Astrocyte (in vitro differentiated cells and primary cell): ENCODE measurements at regions not wholly inside any gene's neighbourhood (a gene's known extent, or its start where the extent isn't known, plus 50 kb on each side); places are given as distances from the start of the nearest gene placed in this dataset.

Experiments used
- DNase-seq: peaks from one replicate; pipeline ENCODE4 v3.0.0-alpha.2; 2010; ENCODE audit warnings: low read depth
- FAIRE-seq: peaks from 2 replicates; lab custom pipeline; 2011; peaks lifted over from hg19 to GRCh38; lab: Jason Lieb, UNC
- H2AFZ ChIP-seq: 2 replicates; pipeline ENCODE4 v1.6.0; 2012; ENCODE audit warnings: low read depth, low read length, inconsistent platforms
- H3K27ac ChIP-seq: 2 replicates; pipeline ENCODE4 v1.5.1; 2011; ENCODE audit warnings: low read depth, low read length, inconsistent platforms
- H3K27me3 ChIP-seq: 2 replicates; pipeline ENCODE4 v1.6.0; 2011; ENCODE audit warnings: low read length, inconsistent platforms; ENCODE audit not compliant: insufficient read depth
- H3K36me3 ChIP-seq: 2 replicates; pipeline ENCODE4 v1.5.1; 2011; ENCODE audit warnings: low read length, inconsistent platforms; ENCODE audit not compliant: insufficient read depth
- H3K4me1 ChIP-seq: 2 replicates; pipeline ENCODE4 v1.5.1; 2011; ENCODE audit warnings: low read length, inconsistent platforms; ENCODE audit not compliant: insufficient read depth
- H3K4me2 ChIP-seq: 2 replicates; pipeline ENCODE4 v1.6.0; 2012; ENCODE audit warnings: low read length, inconsistent platforms
- H3K4me3 ChIP-seq: 2 replicates; pipeline ENCODE4 v1.5.1; 2011; ENCODE audit warnings: low read depth, mild to moderate bottlenecking, low read length, inconsistent platforms; ENCODE audit not compliant: insufficient read depth
- H3K79me2 ChIP-seq: 2 replicates; pipeline ENCODE4 v1.6.0; 2012; ENCODE audit warnings: mild to moderate bottlenecking, low read length, inconsistent platforms; ENCODE audit not compliant: insufficient read depth
- H3K9ac ChIP-seq: 2 replicates; pipeline ENCODE4 v1.6.0; 2012; ENCODE audit warnings: mild to moderate bottlenecking, low read length, inconsistent platforms
- H3K9me3 ChIP-seq: 2 replicates; pipeline ENCODE4 v1.5.1; 2012; ENCODE audit warnings: low read depth, mild to moderate bottlenecking, low read length, inconsistent platforms; ENCODE audit not compliant: insufficient read depth
- H4K20me1 ChIP-seq: 2 replicates; pipeline ENCODE4 v1.6.0; 2012; ENCODE audit warnings: low read length, inconsistent platforms; ENCODE audit not compliant: insufficient read depth
- H3K27ac Mint-ChIP-seq: one replicate; pipeline ENCODE4 v1.8.0; 2021; ENCODE audit warnings: mild to moderate bottlenecking, mixed read lengths; ENCODE audit not compliant: unreplicated experiment
- H3K27me3 Mint-ChIP-seq: one replicate; pipeline ENCODE4 v1.8.0; 2021; ENCODE audit warnings: low read depth, mixed read lengths; ENCODE audit not compliant: unreplicated experiment
- H3K36me3 Mint-ChIP-seq: one replicate; pipeline ENCODE4 v1.8.0; 2021; ENCODE audit warnings: low read depth, mixed read lengths; ENCODE audit not compliant: unreplicated experiment
- H3K4me1 Mint-ChIP-seq: one replicate; pipeline ENCODE4 v1.8.0; 2021; ENCODE audit warnings: low read depth, mixed read lengths; ENCODE audit not compliant: unreplicated experiment
- H3K4me3 Mint-ChIP-seq: one replicate; pipeline ENCODE4 v1.8.0; 2021; ENCODE audit warnings: mild to moderate bottlenecking, moderate library complexity, mixed read lengths; ENCODE audit not compliant: unreplicated experiment
- H3K9me3 Mint-ChIP-seq: one replicate; pipeline ENCODE4 v1.8.0; 2021; ENCODE audit warnings: mild to moderate bottlenecking, mixed read lengths; ENCODE audit not compliant: unreplicated experiment
- CTCF ChIP-seq: IDR thresholded peaks from 2 replicates; pipeline ENCODE4 v1.5.1; 2011; ENCODE audit warnings: low read depth, mild to moderate bottlenecking, inconsistent platforms, low read length, moderate library complexity; ENCODE audit not compliant: insufficient read depth
- EZH2 ChIP-seq: IDR thresholded peaks from 2 replicates; pipeline ENCODE4 v1.6.1; 2012; ENCODE audit warnings: mild to moderate bottlenecking, low read length, inconsistent platforms; ENCODE audit not compliant: insufficient read depth

GRCh38 chr6:145045582-145045981 lies 689.7 kb downstream of the EPM2A start:
- Histone ChIP-seq H3K4me1 (no peaks in the 10 kb centered on the region), H2AFZ (no peak overlapping the region), H3K27ac (no peak overlapping the region), H3K4me3 (no peak overlapping the region), H3K9me3 (no peaks in the 10 kb centered on the region), H3K9ac (no peak overlapping the region), H3K36me3 (no peaks in the 10 kb centered on the region), H3K79me2 (no peaks in the 10 kb centered on the region), H3K4me2 (no peak overlapping the region), H3K27me3 (no peaks in the 10 kb centered on the region), H4K20me1 (no peaks in the 10 kb centered on the region)
- H3K4me1 Mint-ChIP-seq = peaks cover 7% of the 10 kb centered on the region
- H3K27ac Mint-ChIP-seq = no peak overlapping the region
- DNase-seq (no peak), FAIRE-seq (peak; percentile 29)
- peaks cover 5% of the 10 kb centered on the region for H3K9me3 Mint-ChIP-seq
- no peaks in the 10 kb centered on the region for H3K36me3 Mint-ChIP-seq
- no peaks in the 10 kb centered on the region for H3K27me3 Mint-ChIP-seq
- no peak overlapping the region for H3K4me3 Mint-ChIP-seq
- TF ChIP-seq CTCF (no peak), EZH2 (no peak)

- H3K4me2 ChIP-seq = no peak overlapping the region
- H3K36me3 Mint-ChIP-seq = no peaks in the 10 kb centered on the region
Observed at GRCh38 chr6:145047891-145048290, 687.4 kb downstream of the EPM2A start.

More at GRCh38 chr6:145047891-145048290, 687.4 kb downstream of the EPM2A start:
- H3K9ac ChIP-seq = no peak overlapping the region
- no peaks in the 10 kb centered on the region for H3K27me3 ChIP-seq
- H3K4me3 ChIP-seq = no peak overlapping the region
- no peak for FAIRE-seq
- no peak overlapping the region for H2AFZ ChIP-seq
- no peak overlapping the region for H3K27ac ChIP-seq
- H4K20me1 ChIP-seq = no peaks in the 10 kb centered on the region
- H3K4me1 ChIP-seq = no peaks in the 10 kb centered on the region
- no peak for TF ChIP-seq CTCF
- TF ChIP-seq EZH2 = no peak
- Mint-ChIP-seq H3K27me3 (no peaks in the 10 kb centered on the region), H3K9me3 (no peaks in the 10 kb centered on the region), H3K4me3 (no peak overlapping the region), H3K27ac (no peak overlapping the region), H3K4me1 (peaks cover 7% of the 10 kb centered on the region)
- no peaks in the 10 kb centered on the region for H3K79me2 ChIP-seq
- H3K36me3 ChIP-seq = no peaks in the 10 kb centered on the region
- H3K9me3 ChIP-seq = no peaks in the 10 kb centered on the region
- DNase-seq = no peak
